ENCODE measurements at regions not wholly inside any gene's neighbourhood (a gene's known extent, or its start where the extent isn't known, plus 50 kb on each side); places are given as distances from the start of the nearest gene placed in this dataset.

GRCh38 chr13:108433976-108434755 lies 164.6 kb downstream of the TNFSF13B start:
- H3K9me3 ChIP-seq: no peaks in the 10 kb centered on the region
- no peak overlapping the region for H3K27ac ChIP-seq
- intact Hi-C loops (cut with DNase I; ENCODE audit: low total_unique reads): no loop called here
- H3K36me3 ChIP-seq: no peaks in the 10 kb centered on the region
- no peaks in the 10 kb centered on the region for H3K27me3 ChIP-seq
- no peak overlapping the region for H3K4me3 ChIP-seq
- H3K4me1 ChIP-seq: no peaks in the 10 kb centered on the region
- TF ChIP-seq CTCF (IDR thresholded peaks at IDR 0.05): no peak
- no peak for TF ChIP-seq POLR2AphosphoS5 (IDR thresholded peaks at IDR 0.05)
- TF ChIP-seq POLR2A (IDR thresholded peaks at IDR 0.05): no peak
- DNase-seq (ENCODE audit: low spot score in 2 of 2): no peak

GRCh38 chr13:108435393-108436149 lies 166.1 kb downstream of the TNFSF13B start:
- H3K4me3 ChIP-seq: no peak overlapping the region
- H3K4me1 ChIP-seq: no peaks in the 10 kb centered on the region
- no peak overlapping the region for H3K27ac ChIP-seq
- H3K27me3 ChIP-seq: no peaks in the 10 kb centered on the region
- intact Hi-C loops (cut with DNase I; ENCODE audit: low total_unique reads): no loop called here
- DNase-seq (ENCODE audit: low spot score in 2 of 2): no peak
- no peaks in the 10 kb centered on the region for H3K9me3 ChIP-seq
- no peak for TF ChIP-seq CTCF (IDR thresholded peaks at IDR 0.05)
- TF ChIP-seq POLR2A (IDR thresholded peaks at IDR 0.05): no peak
- TF ChIP-seq POLR2AphosphoS5 (IDR thresholded peaks at IDR 0.05): no peak
- no peaks in the 10 kb centered on the region for H3K36me3 ChIP-seq

- Histone ChIP-seq H3K36me3 (no peaks in the 10 kb centered on the region), H3K9me3 (no peaks in the 10 kb centered on the region), H3K27me3 (no peaks in the 10 kb centered on the region), H3K27ac (no peak overlapping the region), H3K4me3 (no peak overlapping the region), H3K4me1 (no peaks in the 10 kb centered on the region)
- intact Hi-C loops (cut with DNase I; ENCODE audit: low total_unique reads): no loop called here
- no peak for DNase-seq (ENCODE audit: low spot score in 2 of 2)
- TF ChIP-seq CTCF (IDR thresholded peaks at IDR 0.05) (no peak), POLR2AphosphoS5 (IDR thresholded peaks at IDR 0.05) (no peak), POLR2A (IDR thresholded peaks at IDR 0.05) (no peak)
Observed at GRCh38 chr13:108437496-108437895, 168.0 kb downstream of the TNFSF13B start.

- H3K4me3 ChIP-seq: no peak overlapping the region
- H3K36me3 ChIP-seq: no peaks in the 10 kb centered on the region
- no peaks in the 10 kb centered on the region for H3K4me1 ChIP-seq
- no peaks in the 10 kb centered on the region for H3K9me3 ChIP-seq
- no peak overlapping the region for H3K27ac ChIP-seq
- no peaks in the 10 kb centered on the region for H3K27me3 ChIP-seq
- intact Hi-C loops (cut with DNase I; ENCODE audit: low total_unique reads): no loop called here
- TF ChIP-seq CTCF (IDR thresholded peaks at IDR 0.05): no peak
- no peak for TF ChIP-seq POLR2A (IDR thresholded peaks at IDR 0.05)
- no peak for TF ChIP-seq POLR2AphosphoS5 (IDR thresholded peaks at IDR 0.05)
- no peak for DNase-seq (ENCODE audit: low spot score in 2 of 2)
Observed at GRCh38 chr13:108439556-108439955, 170.0 kb downstream of the TNFSF13B start.

GRCh38 chr13:108444448-108444847 lies 174.9 kb downstream of the TNFSF13B start:
- no peaks in the 10 kb centered on the region for H3K9me3 ChIP-seq
- no peaks in the 10 kb centered on the region for H3K36me3 ChIP-seq
- intact Hi-C loops (cut with DNase I; ENCODE audit: low total_unique reads): no loop called here
- DNase-seq (ENCODE audit: low spot score in 2 of 2): no peak
- no peak overlapping the region for H3K27ac ChIP-seq
- no peaks in the 10 kb centered on the region for H3K4me1 ChIP-seq
- no peak overlapping the region for H3K4me3 ChIP-seq
- TF ChIP-seq POLR2AphosphoS5 (IDR thresholded peaks at IDR 0.05) (no peak), CTCF (IDR thresholded peaks at IDR 0.05) (no peak), POLR2A (IDR thresholded peaks at IDR 0.05) (no peak)
- no peaks in the 10 kb centered on the region for H3K27me3 ChIP-seq
